ENCODE measurements at regions not wholly inside any gene's neighbourhood (a gene's known extent, or its start where the extent isn't known, plus 50 kb on each side); places are given as distances from the start of the nearest gene placed in this dataset.

- TF ChIP-seq CTCF (IDR thresholded peaks at IDR 0.05), result no peak
- Mint-ChIP-seq H3K4me3 (no peak overlapping the region), H3K27me3 (no peaks in the 10 kb centered on the region), H3K9me3 (peaks cover 6% of the 10 kb centered on the region), H3K27ac (no peak overlapping the region), H3K4me1 (ENCODE audit: low read depth) (no peaks in the 10 kb centered on the region), H3K36me3 (ENCODE audit: low read depth) (no peaks in the 10 kb centered on the region)
- DNase-seq, result no peak
- Histone ChIP-seq H3K4me1 (ENCODE audit: insufficient read depth, low read length) (no peaks in the 10 kb centered on the region), H3K4me3 (ENCODE audit: low read length) (no peak overlapping the region), H3K27me3 (ENCODE audit: control insufficient read depth in 1 of 2, insufficient read depth in 2 of 2, low read length in 2 of 2) (no peaks in the 10 kb centered on the region), H3K36me3 (ENCODE audit: insufficient read depth, low read length) (no peaks in the 10 kb centered on the region), H3K9me3 (ENCODE audit: control insufficient read depth in 1 of 2, insufficient read depth in 1 of 2, low read length in 2 of 2) (peaks cover 0 to 5% of the 10 kb centered on the region in 2 experiments), H3K27ac (ENCODE audit: low read depth in 1 of 2, low read length in 2 of 2) (no peak overlapping the region)
- no peak for ATAC-seq (ENCODE audit: poor library complexity)
- POLR2A ChIA-PET, result interaction anchor here (0.7 kb wide), 1 partner anchor 67 kb away, joined by 3 read pairs; no protein-coding TSS in a partner anchor
- CTCF ChIA-PET, result interaction anchor here (1.1 kb wide), 1 partner anchor 20 kb away, joined by 3 read pairs; no protein-coding TSS in a partner anchor
- intact Hi-C loops (cut with DNase I, micrococcal nuclease), result no loop called here
Observed at GRCh38 chr9:4435197-4435596, 55.1 kb upstream of the SLC1A1 start.

- H3K27ac Mint-ChIP-seq, result no peak overlapping the region
- intact Hi-C loops (cut with DNase I, micrococcal nuclease), result no loop called here
- H3K4me1 ChIP-seq (ENCODE audit: insufficient read depth, low read length), result no peaks in the 10 kb centered on the region
- DNase-seq (no peak), ATAC-seq (ENCODE audit: poor library complexity) (no peak)
- H3K27ac ChIP-seq (ENCODE audit: low read depth in 1 of 2, low read length in 2 of 2), result no peak overlapping the region
- CTCF ChIA-PET, result interaction anchor here (0.7 kb wide), 1 partner anchor 183 kb away, joined by 3 read pairs; no protein-coding TSS in a partner anchor
- H3K4me3 ChIP-seq (ENCODE audit: low read length), result no peak overlapping the region
- no peak overlapping the region for H3K4me3 Mint-ChIP-seq
- TF ChIP-seq CTCF (IDR thresholded peaks at IDR 0.05), result no peak
- peaks cover 0 to under 1% of the 10 kb centered on the region in 2 experiments for H3K9me3 ChIP-seq (ENCODE audit: control insufficient read depth in 1 of 2, insufficient read depth in 1 of 2, low read length in 2 of 2)
- POLR2A ChIA-PET, result no interaction called here
- H3K27me3 ChIP-seq (ENCODE audit: control insufficient read depth in 1 of 2, insufficient read depth in 2 of 2, low read length in 2 of 2), result no peaks in the 10 kb centered on the region
- no peaks in the 10 kb centered on the region for H3K36me3 ChIP-seq (ENCODE audit: insufficient read depth, low read length)
- H3K27me3 Mint-ChIP-seq, result no peaks in the 10 kb centered on the region
- no peaks in the 10 kb centered on the region for H3K9me3 Mint-ChIP-seq
- no peaks in the 10 kb centered on the region for H3K4me1 Mint-ChIP-seq (ENCODE audit: low read depth)
- no peaks in the 10 kb centered on the region for H3K36me3 Mint-ChIP-seq (ENCODE audit: low read depth)
Observed at GRCh38 chr9:4433379-4433778, 56.9 kb upstream of the SLC1A1 start.

GRCh38 chr9:4430432-4431261 is 59.6 kb upstream of the SLC1A1 start:
- DNase-seq (no peak), ATAC-seq (ENCODE audit: poor library complexity) (no peak)
- H3K9me3 ChIP-seq (ENCODE audit: control insufficient read depth in 1 of 2, insufficient read depth in 1 of 2, low read length in 2 of 2), result no peaks in the 10 kb centered on the region
- no peaks in the 10 kb centered on the region for H3K4me1 ChIP-seq (ENCODE audit: insufficient read depth, low read length)
- H3K27ac Mint-ChIP-seq, result no peak overlapping the region
- POLR2A ChIA-PET, result no interaction called here
- peaks cover 0 to 2% of the 10 kb centered on the region in 2 experiments for H3K27me3 ChIP-seq (ENCODE audit: control insufficient read depth in 1 of 2, insufficient read depth in 2 of 2, low read length in 2 of 2)
- H3K4me3 ChIP-seq (ENCODE audit: low read length), result no peak overlapping the region
- no peaks in the 10 kb centered on the region for H3K36me3 ChIP-seq (ENCODE audit: insufficient read depth, low read length)
- no peak for TF ChIP-seq CTCF (IDR thresholded peaks at IDR 0.05)
- no peak overlapping the region for H3K27ac ChIP-seq (ENCODE audit: low read depth in 1 of 2, low read length in 2 of 2)
- H3K9me3 Mint-ChIP-seq, result no peaks in the 10 kb centered on the region
- no peaks in the 10 kb centered on the region for H3K4me1 Mint-ChIP-seq (ENCODE audit: low read depth)
- H3K27me3 Mint-ChIP-seq, result no peaks in the 10 kb centered on the region
- no peaks in the 10 kb centered on the region for H3K36me3 Mint-ChIP-seq (ENCODE audit: low read depth)
- no peak overlapping the region for H3K4me3 Mint-ChIP-seq
- intact Hi-C loops (cut with DNase I, micrococcal nuclease), result no loop called here
- CTCF ChIA-PET, result interaction anchor here (0.7 kb wide), 1 partner anchor 8 kb away, joined by 3 read pairs; no protein-coding TSS in a partner anchor
